Activated naive CD8-positive, alpha-beta T cell treated with anti-CD3 and anti-CD28 coated beads for 36 hours (primary cell): ENCODE measurements at regions not wholly inside any gene's neighbourhood (a gene's known extent, or its start where the extent isn't known, plus 50 kb on each side); places are given as distances from the start of the nearest gene placed in this dataset.

Experiments
- DNase-seq: peaks from one replicate; pipeline ENCODE4 v3.0.0; 2021
- H3K27ac Mint-ChIP-seq: one replicate; pipeline ENCODE4 v1.8.0; 2022; ENCODE audit warnings: mild to moderate bottlenecking, moderate library complexity, mixed read lengths
- H3K27me3 Mint-ChIP-seq: one replicate; pipeline ENCODE4 v1.8.0; 2022; ENCODE audit warnings: mild to moderate bottlenecking, mixed read lengths
- H3K36me3 Mint-ChIP-seq: one replicate; pipeline ENCODE4 v1.8.0; 2021; ENCODE audit warnings: mild to moderate bottlenecking, mixed read lengths
- H3K4me1 Mint-ChIP-seq: one replicate; pipeline ENCODE4 v1.8.0; 2021; ENCODE audit warnings: mixed read lengths
- H3K4me3 Mint-ChIP-seq: one replicate; pipeline ENCODE4 v1.8.0; 2022; ENCODE audit warnings: mild to moderate bottlenecking, moderate library complexity, mixed read lengths
- H3K9me3 Mint-ChIP-seq: one replicate; pipeline ENCODE4 v1.8.0; 2022; ENCODE audit warnings: mixed read lengths

- no peak for DNase-seq
- Mint-ChIP-seq H3K9me3 (no peaks in the 10 kb centered on the region), H3K4me1 (no peaks in the 10 kb centered on the region), H3K27me3 (no peaks in the 10 kb centered on the region), H3K27ac (no peak overlapping the region), H3K4me3 (no peak overlapping the region), H3K36me3 (no peaks in the 10 kb centered on the region)
Measured at GRCh38 chr22:48510599-48510998, 1317.1 kb downstream of the BRD1 start.

GRCh38 chr22:48507595-48508350 lies 1319.9 kb downstream of the BRD1 start:
- H3K4me3 Mint-ChIP-seq, result no peak overlapping the region

GRCh38 chr22:48507171-48507570 lies 1320.5 kb downstream of the BRD1 start:
- no peak overlapping the region for H3K27ac Mint-ChIP-seq
- H3K36me3 Mint-ChIP-seq, result no peaks in the 10 kb centered on the region
- H3K4me3 Mint-ChIP-seq, result no peak overlapping the region
- no peak for DNase-seq
- no peaks in the 10 kb centered on the region for H3K9me3 Mint-ChIP-seq
- H3K4me1 Mint-ChIP-seq, result no peaks in the 10 kb centered on the region
- no peaks in the 10 kb centered on the region for H3K27me3 Mint-ChIP-seq

More at GRCh38 chr22:48507595-48508350, 1319.9 kb downstream of the BRD1 start:
- no peak for DNase-seq
- Mint-ChIP-seq H3K27ac (no peak overlapping the region), H3K27me3 (no peaks in the 10 kb centered on the region), H3K9me3 (no peaks in the 10 kb centered on the region), H3K4me1 (no peaks in the 10 kb centered on the region), H3K36me3 (no peaks in the 10 kb centered on the region)

- Mint-ChIP-seq H3K4me3 (no peak overlapping the region), H3K27ac (no peak overlapping the region), H3K27me3 (no peaks in the 10 kb centered on the region), H3K9me3 (no peaks in the 10 kb centered on the region), H3K36me3 (no peaks in the 10 kb centered on the region), H3K4me1 (no peaks in the 10 kb centered on the region)
- no peak for DNase-seq
Measured at GRCh38 chr22:48506506-48507145, 1321.0 kb downstream of the BRD1 start.

GRCh38 chr22:48505891-48506290 lies 1321.8 kb downstream of the BRD1 start:
- Mint-ChIP-seq H3K9me3 (no peaks in the 10 kb centered on the region), H3K27ac (no peak overlapping the region), H3K36me3 (no peaks in the 10 kb centered on the region), H3K4me3 (no peak overlapping the region), H3K27me3 (no peaks in the 10 kb centered on the region), H3K4me1 (no peaks in the 10 kb centered on the region)
- DNase-seq, result no peak

GRCh38 chr22:48504519-48505140 lies 1323.0 kb downstream of the BRD1 start:
- H3K4me1 Mint-ChIP-seq, result no peaks in the 10 kb centered on the region
- H3K36me3 Mint-ChIP-seq, result no peaks in the 10 kb centered on the region
- H3K9me3 Mint-ChIP-seq, result no peaks in the 10 kb centered on the region
- H3K27me3 Mint-ChIP-seq, result no peaks in the 10 kb centered on the region
- no peak overlapping the region for H3K4me3 Mint-ChIP-seq
- H3K27ac Mint-ChIP-seq, result no peak overlapping the region
- DNase-seq, result no peak

GRCh38 chr22:48503876-48504275 lies 1323.8 kb downstream of the BRD1 start:
- Mint-ChIP-seq H3K36me3 (no peaks in the 10 kb centered on the region), H3K27me3 (no peaks in the 10 kb centered on the region), H3K27ac (no peak overlapping the region), H3K4me1 (no peaks in the 10 kb centered on the region), H3K4me3 (no peak overlapping the region), H3K9me3 (no peaks in the 10 kb centered on the region)
- DNase-seq, result no peak

GRCh38 chr22:48503035-48503625 lies 1324.5 kb downstream of the BRD1 start:
- Mint-ChIP-seq H3K9me3 (no peaks in the 10 kb centered on the region), H3K4me3 (no peak overlapping the region), H3K27ac (no peak overlapping the region), H3K36me3 (no peaks in the 10 kb centered on the region), H3K4me1 (no peaks in the 10 kb centered on the region), H3K27me3 (no peaks in the 10 kb centered on the region)
- no peak for DNase-seq

- Mint-ChIP-seq H3K9me3 (no peaks in the 10 kb centered on the region), H3K36me3 (no peaks in the 10 kb centered on the region), H3K4me3 (no peak overlapping the region), H3K27me3 (no peaks in the 10 kb centered on the region), H3K4me1 (no peaks in the 10 kb centered on the region), H3K27ac (no peak overlapping the region)
- no peak for DNase-seq
Measured at GRCh38 chr22:48501231-48501750, 1326.4 kb downstream of the BRD1 start.

GRCh38 chr22:48500471-48501230 lies 1327.0 kb downstream of the BRD1 start:
- no peak overlapping the region for H3K27ac Mint-ChIP-seq
- no peaks in the 10 kb centered on the region for H3K4me1 Mint-ChIP-seq
- no peak overlapping the region for H3K4me3 Mint-ChIP-seq
- no peaks in the 10 kb centered on the region for H3K9me3 Mint-ChIP-seq
- no peaks in the 10 kb centered on the region for H3K36me3 Mint-ChIP-seq
- H3K27me3 Mint-ChIP-seq, result no peaks in the 10 kb centered on the region
- no peak for DNase-seq

GRCh38 chr22:48499456-48500425 lies 1327.9 kb downstream of the BRD1 start:
- no peak overlapping the region for H3K27ac Mint-ChIP-seq
- no peaks in the 10 kb centered on the region for H3K36me3 Mint-ChIP-seq
- no peaks in the 10 kb centered on the region for H3K9me3 Mint-ChIP-seq
- no peaks in the 10 kb centered on the region for H3K4me1 Mint-ChIP-seq
- no peak for DNase-seq
- peaks cover 1% of the 10 kb centered on the region for H3K27me3 Mint-ChIP-seq
- no peak overlapping the region for H3K4me3 Mint-ChIP-seq

- DNase-seq, result no peak
- Mint-ChIP-seq H3K9me3 (no peaks in the 10 kb centered on the region), H3K27me3 (peaks cover 4% of the 10 kb centered on the region), H3K36me3 (no peaks in the 10 kb centered on the region), H3K4me1 (no peaks in the 10 kb centered on the region), H3K4me3 (no peak overlapping the region), H3K27ac (no peak overlapping the region)
Measured at GRCh38 chr22:48498526-48499331, 1328.9 kb downstream of the BRD1 start.
